Loucy (cell line): ENCODE measurements at regions not wholly inside any gene's neighbourhood (a gene's known extent, or its start where the extent isn't known, plus 50 kb on each side); places are given as distances from the start of the nearest gene placed in this dataset.

Experiments
- H2AFZ ChIP-seq: fragments of 200-600 bp; sonication (generic); 2 replicates; pipeline ENCODE4 v1.6.0; 2016; ENCODE audit warnings: antibody characterized with exemption, mild to moderate bottlenecking, low read length, moderate library complexity
- H3F3A ChIP-seq: fragments of 200-600 bp; 2 replicates; pipeline ENCODE4 v1.6.0; 2016; ENCODE audit warnings: antibody characterized with exemption, low read depth, mild to moderate bottlenecking
- H3K27me3 ChIP-seq: fragments of 200-600 bp; sonication (generic); 2 replicates; pipeline ENCODE4 v1.6.1; 2014; ENCODE audit warnings: low read length, mild to moderate bottlenecking; ENCODE audit not compliant: insufficient read depth, poor library complexity, severe bottlenecking
- H3K36me3 ChIP-seq: fragments of 200-600 bp; sonication (generic); 2 replicates; pipeline ENCODE4 v1.6.1; 2016; ENCODE audit warnings: low read length; ENCODE audit not compliant: insufficient read depth
- H3K4me1 ChIP-seq: fragments of 200-600 bp; sonication (generic); 2 replicates; pipeline ENCODE4 v1.5.1; 2014; ENCODE audit warnings: low read length, mild to moderate bottlenecking; ENCODE audit not compliant: insufficient read depth, poor library complexity, severe bottlenecking
- H3K4me2 ChIP-seq: fragments of 200-600 bp; sonication (generic); 2 replicates; pipeline ENCODE4 v1.6.0; 2014; ENCODE audit warnings: antibody characterized with exemption, low read length, low read depth, mild to moderate bottlenecking; ENCODE audit not compliant: poor library complexity, severe bottlenecking
- H3K4me3 ChIP-seq: fragments of 200-600 bp; sonication (generic); 2 replicates; pipeline ENCODE4 v1.5.1; 2014; ENCODE audit warnings: low read length, mild to moderate bottlenecking, mixed read lengths; ENCODE audit not compliant: poor library complexity, severe bottlenecking
- H3K79me2 ChIP-seq: fragments of 200-600 bp; sonication (generic); 2 replicates; pipeline ENCODE4 v1.6.1; 2014; ENCODE audit warnings: low read length; ENCODE audit not compliant: insufficient read depth
- H3K9ac ChIP-seq: fragments of 200-600 bp; sonication (generic); 2 replicates; pipeline ENCODE4 v1.6.0; 2014; ENCODE audit warnings: mild to moderate bottlenecking, low read depth, low read length, moderate library complexity; ENCODE audit not compliant: poor library complexity, severe bottlenecking
- H3K9me2 ChIP-seq: fragments of 200-600 bp; sonication (generic); replicated peaks from 2 replicates; pipeline ENCODE4 v1.6.1; 2016; ENCODE audit warnings: low read depth, low read length, mixed read lengths
- H3K9me3 ChIP-seq: fragments of 200-600 bp; sonication (generic); 2 replicates; pipeline ENCODE4 v1.6.1; 2014; ENCODE audit warnings: mild to moderate bottlenecking, antibody characterized with exemption, low read length, low read depth; ENCODE audit not compliant: insufficient read depth
- H4K20me1 ChIP-seq: fragments of 200-600 bp; sonication (generic); 2 replicates; pipeline ENCODE4 v1.6.0; 2014; ENCODE audit warnings: antibody characterized with exemption, low read length, mild to moderate bottlenecking; ENCODE audit not compliant: insufficient read depth, poor library complexity, severe bottlenecking
- EZH2phosphoT487 ChIP-seq: fragments of 200-600 bp; IDR thresholded peaks from 2 replicates; pipeline ENCODE4 v1.6.1; 2018; ENCODE audit warnings: antibody characterized with exemption, mild to moderate bottlenecking, moderate library complexity, borderline replicate concordance
- TF ChIP-seq, protein P1 (sequence below): fragments of 200-600 bp; sonication (generic); conservative IDR thresholded peaks from 2 replicates; pipeline ENCODE4 v1.5.1; 2014; ENCODE audit warnings: mild to moderate bottlenecking, antibody characterized with exemption, low read length

DNA sequence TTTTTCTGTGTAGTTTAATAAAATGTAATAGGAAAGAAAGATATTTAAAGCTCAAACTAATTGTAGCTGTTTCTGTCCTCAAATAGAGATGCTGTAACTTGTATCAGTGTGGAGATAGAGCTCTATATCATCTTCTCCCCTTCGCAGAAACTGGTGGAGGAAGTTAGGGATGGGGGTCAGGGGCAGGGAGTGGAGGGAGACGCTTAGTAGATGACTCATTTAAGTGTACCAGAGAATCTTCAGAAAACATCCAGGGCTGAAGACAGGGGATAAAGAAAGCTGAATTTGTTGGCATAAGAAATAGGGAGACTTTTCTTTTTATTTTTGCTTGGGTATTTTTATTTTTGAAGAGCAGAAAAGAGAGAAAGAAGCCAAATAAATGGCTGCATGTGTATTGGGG is 282.6 kb upstream of the DPYD start:
- H2AFZ ChIP-seq: no peak overlapping the region
- peaks cover 6% of the 10 kb centered on the region for H3K4me1 ChIP-seq
- no peaks in the 10 kb centered on the region for H3K27me3 ChIP-seq
- no peaks in the 10 kb centered on the region for H3K79me2 ChIP-seq
- no peaks in the 10 kb centered on the region for H3K36me3 ChIP-seq
- H3K9ac ChIP-seq: no peak overlapping the region
- no peak for TF ChIP-seq EZH2phosphoT487
- TF ChIP-seq, protein P1, sequence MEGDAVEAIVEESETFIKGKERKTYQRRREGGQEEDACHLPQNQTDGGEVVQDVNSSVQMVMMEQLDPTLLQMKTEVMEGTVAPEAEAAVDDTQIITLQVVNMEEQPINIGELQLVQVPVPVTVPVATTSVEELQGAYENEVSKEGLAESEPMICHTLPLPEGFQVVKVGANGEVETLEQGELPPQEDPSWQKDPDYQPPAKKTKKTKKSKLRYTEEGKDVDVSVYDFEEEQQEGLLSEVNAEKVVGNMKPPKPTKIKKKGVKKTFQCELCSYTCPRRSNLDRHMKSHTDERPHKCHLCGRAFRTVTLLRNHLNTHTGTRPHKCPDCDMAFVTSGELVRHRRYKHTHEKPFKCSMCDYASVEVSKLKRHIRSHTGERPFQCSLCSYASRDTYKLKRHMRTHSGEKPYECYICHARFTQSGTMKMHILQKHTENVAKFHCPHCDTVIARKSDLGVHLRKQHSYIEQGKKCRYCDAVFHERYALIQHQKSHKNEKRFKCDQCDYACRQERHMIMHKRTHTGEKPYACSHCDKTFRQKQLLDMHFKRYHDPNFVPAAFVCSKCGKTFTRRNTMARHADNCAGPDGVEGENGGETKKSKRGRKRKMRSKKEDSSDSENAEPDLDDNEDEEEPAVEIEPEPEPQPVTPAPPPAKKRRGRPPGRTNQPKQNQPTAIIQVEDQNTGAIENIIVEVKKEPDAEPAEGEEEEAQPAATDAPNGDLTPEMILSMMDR: no peak
- H4K20me1 ChIP-seq: no peaks in the 10 kb centered on the region
- H3K4me3 ChIP-seq: no peak overlapping the region
- no peaks in the 10 kb centered on the region for H3K9me2 ChIP-seq
- no peaks in the 10 kb centered on the region for H3F3A ChIP-seq
- no peak overlapping the region for H3K4me2 ChIP-seq
- no peaks in the 10 kb centered on the region for H3K9me3 ChIP-seq

GRCh38 chr1:98201666-98202081 is 280.8 kb upstream of the DPYD start:
- Histone ChIP-seq H2AFZ (no peak overlapping the region), H3K4me1 (peaks cover under 1% of the 10 kb centered on the region), H3K9ac (no peak overlapping the region), H3K4me2 (no peak overlapping the region), H3K9me2 (no peaks in the 10 kb centered on the region), H3K27me3 (no peaks in the 10 kb centered on the region), H3K36me3 (no peaks in the 10 kb centered on the region), H3K9me3 (no peaks in the 10 kb centered on the region), H3F3A (no peaks in the 10 kb centered on the region), H3K4me3 (no peak overlapping the region), H4K20me1 (no peaks in the 10 kb centered on the region), H3K79me2 (no peaks in the 10 kb centered on the region)
- TF ChIP-seq, protein P1: no peak
- no peak for TF ChIP-seq EZH2phosphoT487

DNA sequence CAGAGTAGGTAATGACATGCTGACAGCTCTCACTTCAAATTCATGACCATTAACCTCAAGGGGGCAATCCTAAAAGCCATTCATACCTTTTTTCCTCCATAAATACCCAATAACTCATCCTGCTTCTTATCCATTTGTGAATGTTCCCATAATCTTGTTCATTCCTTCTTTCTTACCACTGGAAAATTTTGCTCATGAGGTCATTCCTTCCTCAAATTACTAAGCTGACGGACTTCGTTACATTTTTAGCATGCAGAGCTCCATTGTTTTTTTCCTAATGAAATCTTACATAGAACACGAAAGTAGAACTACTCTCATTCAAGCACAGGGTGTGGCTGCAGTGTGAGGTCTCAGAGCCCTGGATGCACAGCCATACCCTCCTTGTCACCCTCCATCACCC is 276.5 kb upstream of the DPYD start:
- Histone ChIP-seq H3K4me3 (no peak overlapping the region), H3K4me1 (no peaks in the 10 kb centered on the region), H3K9ac (no peak overlapping the region), H3K36me3 (no peaks in the 10 kb centered on the region), H3K4me2 (no peak overlapping the region), H3K27me3 (no peaks in the 10 kb centered on the region), H4K20me1 (no peaks in the 10 kb centered on the region), H3K79me2 (no peaks in the 10 kb centered on the region), H3K9me3 (no peaks in the 10 kb centered on the region), H3F3A (no peaks in the 10 kb centered on the region), H3K9me2 (no peaks in the 10 kb centered on the region), H2AFZ (no peak overlapping the region)
- TF ChIP-seq, protein P1: no peak
- TF ChIP-seq EZH2phosphoT487: no peak
